K562 (cell line): ENCODE measurements at regions not wholly inside any gene's neighbourhood (a gene's known extent, or its start where the extent isn't known, plus 50 kb on each side); places are given as distances from the start of the nearest gene placed in this dataset.

Experiments used
- ATAC-seq: fragments of 200-7000 bp; cut with Tn5 transposase; 3 replicates; pipeline ENCODE4 v1.9.1; 2020; ENCODE audit warnings: moderate library complexity
- BruUV-seq: library from RNA; stranded (reverse); fragments of 400-500 nt; replicated peaks from 2 replicates; lab custom pipeline; 2021; lab: Mats Ljungman, UMichigan
- CTCF ChIA-PET: fragments of 300-600 bp; formaldehyde crosslinking; extraction: SDS; loops from one replicate; lab custom pipeline; 2021; ENCODE audit warnings: low intra/inter-chr PET ratio; lab: Yijun Ruan, JAX
- POLR2A ChIA-PET: fragments of 300-600, 350-650 bp; sonication (Branson Sonifier 250); formaldehyde crosslinking; extraction: SDS; loops from one replicate; lab custom pipeline; 2021; ENCODE audit warnings: antibody characterized with exemption, inconsistent platforms; lab: Yijun Ruan, JAX
- DNase-seq, 4 experiments: peaks; one replicate each; pipeline versions ENCODE4 v3.0.0 to v3.0.0-alpha.2; 2011 to 2018; ENCODE audit warnings: low spot score in 3 of 4, mixed read lengths in 3 of 4; ENCODE audit errors: extremely low read depth in 1 of 4
- FAIRE-seq: peaks from 2 replicates; lab custom pipeline; 2011; peaks lifted over from hg19 to GRCh38; lab: Jason Lieb, UNC
- H2AFZ ChIP-seq: 2 replicates; pipeline ENCODE4 v1.6.0; 2011; ENCODE audit warnings: low read depth, low read length, control low read depth, inconsistent platforms
- H3K27ac ChIP-seq: fragments of 200-600 bp; 3 replicates; pipeline ENCODE4 v1.8.0; 2011; ENCODE audit warnings: low read depth, mild to moderate bottlenecking, control low read depth, inconsistent platforms, low read length, moderate library complexity, mixed read lengths; ENCODE audit errors: extremely low read depth
- H3K27me3 ChIP-seq, 2 experiments: fragments of 300-600 bp in 1 of 2; 2 replicates in 1 of 2; 3 replicates in 1 of 2; pipeline versions ENCODE4 v1.6.0 to v1.8.0; 2011; ENCODE audit warnings: inconsistent platforms in 2 of 2, low read length in 2 of 2, mild to moderate bottlenecking in 1 of 2, mixed read lengths in 1 of 2, moderate library complexity in 1 of 2; ENCODE audit not compliant: control insufficient read depth in 2 of 2, insufficient read depth in 2 of 2
- H3K36me3 ChIP-seq: fragments of 300-600 bp; 3 replicates; pipeline ENCODE4 v1.8.0; 2011; ENCODE audit warnings: mild to moderate bottlenecking, low read length, inconsistent platforms; ENCODE audit not compliant: control insufficient read depth, insufficient read depth
- H3K4me1 ChIP-seq, 2 experiments: fragments of 200-600 bp in 1 of 2; replicated peaks in 1 of 2; 2 replicates in 1 of 2; 3 replicates in 1 of 2; pipeline versions ENCODE4 v1.5.1 to v1.8.0; 2011; ENCODE audit warnings: inconsistent platforms in 2 of 2, low read length in 2 of 2, mild to moderate bottlenecking in 1 of 2, mixed read lengths in 1 of 2, moderate library complexity in 1 of 2; ENCODE audit not compliant: control insufficient read depth in 2 of 2, insufficient read depth in 2 of 2
- H3K4me2 ChIP-seq: 2 replicates; pipeline ENCODE4 v1.6.1; 2011; ENCODE audit warnings: low read length, control low read depth, inconsistent platforms, mixed read lengths; ENCODE audit not compliant: insufficient read depth
- H3K4me3 ChIP-seq: fragments of 200-600 bp; sonication (generic), shearing (Covaris generic); 2 replicates; pipeline ENCODE4 v1.5.1; 2016; ENCODE audit warnings: control low read depth, inconsistent platforms
- H3K79me2 ChIP-seq: fragments of 200-600 bp; 3 replicates; pipeline ENCODE4 v1.8.0; 2011; ENCODE audit warnings: low read length, inconsistent platforms; ENCODE audit not compliant: control insufficient read depth, insufficient read depth
- H3K9ac ChIP-seq, 2 experiments: 2 replicates each; pipeline versions ENCODE4 v1.6.0 to v1.6.1; 2011; ENCODE audit warnings: low read depth in 2 of 2, low read length in 2 of 2, control low read depth in 1 of 2, inconsistent platforms in 1 of 2, mild to moderate bottlenecking in 1 of 2, mixed read lengths in 1 of 2; ENCODE audit not compliant: insufficient read depth in 1 of 2
- H3K9me1 ChIP-seq: one replicate; pipeline ENCODE4 v1.6.0; 2011; ENCODE audit warnings: inconsistent platforms, mild to moderate bottlenecking, low read length, moderate library complexity; ENCODE audit not compliant: control insufficient read depth, insufficient read depth
- H3K9me3 ChIP-seq: replicated peaks from 2 replicates; pipeline ENCODE4 v1.5.1; 2011; ENCODE audit warnings: low read depth, low read length, inconsistent platforms; ENCODE audit not compliant: control insufficient read depth, insufficient read depth
- H4K20me1 ChIP-seq: replicated peaks from 2 replicates; pipeline ENCODE4 v1.6.1; 2011; ENCODE audit warnings: low read length, inconsistent platforms, mixed read lengths; ENCODE audit not compliant: control insufficient read depth, insufficient read depth
- C11orf30 ChIP-seq: fragments of 450-650 bp; IDR thresholded peaks from 2 replicates; pipeline ENCODE4 v1.6.1; 2016; ENCODE audit warnings: low read depth, mild to moderate bottlenecking
- CTCF ChIP-seq, 3 experiments: IDR thresholded peaks in 2 of 3; conservative IDR thresholded peaks in 1 of 3; 2 replicates each; pipeline ENCODE4 v1.5.1; 2011 to 2012; ENCODE audit warnings: low read length in 3 of 3, mild to moderate bottlenecking in 3 of 3, control low read depth in 2 of 3, improper control_type of control experiment in 1 of 3, inconsistent platforms in 1 of 3, low read depth in 1 of 3, mixed read lengths in 1 of 3, moderate library complexity in 1 of 3; ENCODE audit not compliant: insufficient read depth in 2 of 3
- MAFG ChIP-seq: fragments of 450-650 bp; conservative IDR thresholded peaks from 2 replicates; pipeline ENCODE4 v1.6.1; 2016; ENCODE audit warnings: missing genetic modification characterization, missing compliant biosample characterization
- MAZ ChIP-seq, 2 experiments: fragments of 450-650 bp in 1 of 2; sonication (generic) in 1 of 2; formaldehyde crosslinking; IDR thresholded peaks in 1 of 2; conservative IDR thresholded peaks in 1 of 2; 2 replicates each; pipeline versions ENCODE4 v1.4.0 to v1.5.0; 2020; ENCODE audit warnings: mild to moderate bottlenecking in 1 of 2, missing genetic modification reagents in 1 of 2
- NR3C1 ChIP-seq: sonication (generic); formaldehyde crosslinking; IDR thresholded peaks from 2 replicates; pipeline ENCODE4 v1.8.1; 2022; ENCODE audit warnings: missing genetic modification reagents
- NR4A1 ChIP-seq, 2 experiments: fragments of 250-450 bp in 1 of 2; fragments of 450-650 bp in 1 of 2; sonication (Bioruptor Pico) in 1 of 2; IDR thresholded peaks; 2 replicates each; pipeline versions ENCODE4 v1.4.0 to v1.6.1; 2016 to 2020; ENCODE audit warnings: mild to moderate bottlenecking in 2 of 2, missing compliant biosample characterization in 1 of 2, missing genetic modification characterization in 1 of 2, moderate library complexity in 1 of 2
- RBM34 ChIP-seq: fragments of 200-400 bp; formaldehyde crosslinking; IDR thresholded peaks from 2 replicates; pipeline ENCODE4 v1.6.1; 2018; ENCODE audit warnings: low read length, borderline replicate concordance; ENCODE audit not compliant: insufficient read depth
- SMC3 ChIP-seq: conservative IDR thresholded peaks from 2 replicates; pipeline ENCODE4 v1.6.1; 2011; ENCODE audit warnings: low read depth, low read length, improper control_type of control experiment; ENCODE audit not compliant: insufficient read depth
- ZEB2 ChIP-seq: fragments of 450-650 bp; IDR thresholded peaks from 2 replicates; pipeline ENCODE4 v1.6.1; 2016
- ZNF23 ChIP-seq: fragments of 250-450 bp; sonication (Bioruptor Pico); IDR thresholded peaks from 2 replicates; pipeline ENCODE4 v1.4.0; 2020; ENCODE audit warnings: mild to moderate bottlenecking
- ZNF584 ChIP-seq: fragments of 200-800 bp; sonication (Bioruptor generic); IDR thresholded peaks from 2 replicates; pipeline ENCODE4 v1.6.1; 2016; ENCODE audit warnings: low read depth, mild to moderate bottlenecking, missing genetic modification characterization, missing compliant biosample characterization
- WGBS: fragments of 100-300 bp; shearing (Covaris generic); methylation state at CpG from one replicate; pipeline ENCODE4 v1.1.6; 2016; ENCODE audit warnings: low coverage, mixed read lengths; ENCODE audit not compliant: insufficient coverage; ENCODE audit errors: missing lambda C conversion rate; 5-methylcytosine and 5-hydroxymethylcytosine counted together
- in situ Hi-C: fragments of 300-500 bp; cut with MboI; formaldehyde crosslinking; loops from 4 replicates; pipeline ENCODE4 v1.15.0; 2018; ENCODE audit warnings: inconsistent platforms, mixed read lengths
- intact Hi-C: fragments of 100-400 bp; cut with micrococcal nuclease; formaldehyde crosslinking; loops from 2 replicates; pipeline ENCODE4 v1.14.2; 2022

- CTCF ChIA-PET = interaction anchor here (1.8 kb wide), 1 partner anchor 433 kb away, joined by 8 read pairs; no protein-coding TSS in a partner anchor
- H3K9ac ChIP-seq = no peak overlapping the region
- in situ Hi-C loops (loop anchor here (10.0 kb wide), 1 partner anchor 83 kb away; no protein-coding TSS in a partner anchor), intact Hi-C loops (loop anchor here (5.0 kb wide), 2 partner anchors 325 to 430 kb away; no protein-coding TSS in a partner anchor)
- no peak overlapping the region for H3K27ac ChIP-seq
- H3K36me3 ChIP-seq = no peaks in the 10 kb centered on the region
- POLR2A ChIA-PET = interaction anchor here (0.7 kb wide), 1 partner anchor 55 kb away, joined by 3 read pairs; no protein-coding TSS in a partner anchor
- TF ChIP-seq ZNF584 (CRISPR knock-in tag) (0 out of 2 replicates have a peak, but pooled peaks have one; percentile 27), NR4A1 (CRISPR knock-in tag; IDR thresholded peaks at IDR 0.05) (no peak), NR4A1 (tag; IDR thresholded peaks at IDR 0.05) (no peak)
- H3K9me3 ChIP-seq = no peaks in the 10 kb centered on the region
- no peaks in the 10 kb centered on the region for H4K20me1 ChIP-seq
- H3K27me3 ChIP-seq = peaks cover 0 to 14% of the 10 kb centered on the region in 2 experiments; a peak in 4 of 5 replicates
- no peak overlapping the region for H2AFZ ChIP-seq
- H3K9me1 ChIP-seq = no peaks in the 10 kb centered on the region
- DNase-seq = no peak
- H3K4me2 ChIP-seq = no peak overlapping the region
- FAIRE-seq = no peak
- no peak overlapping the region for H3K4me3 ChIP-seq
- no peaks in the 10 kb centered on the region for H3K4me1 ChIP-seq
- H3K79me2 ChIP-seq = no peaks in the 10 kb centered on the region
- BruUV-seq = no TSS peak
- no peak for ATAC-seq
Measured at GRCh38 chr7:55641811-55642210, 69.5 kb upstream of the VOPP1 start.

GRCh38 chr7:55641273-55641691 is 69.0 kb upstream of the VOPP1 start:
- no peaks in the 10 kb centered on the region for H4K20me1 ChIP-seq
- H3K9me3 ChIP-seq = no peaks in the 10 kb centered on the region
- FAIRE-seq = peak; percentile 92
- H3K9me1 ChIP-seq = no peaks in the 10 kb centered on the region
- BruUV-seq = no TSS peak
- DNase-seq = peak; percentile 23 to 68 (median 30)
- no peak overlapping the region for H3K9ac ChIP-seq
- no peak overlapping the region for H3K4me3 ChIP-seq
- no peak overlapping the region for H3K27ac ChIP-seq
- peak; percentile 89 for ATAC-seq
- CTCF ChIA-PET = interaction anchor here (0.5 to 1.8 kb wide), 3 partner anchors 91 to 1616 kb away, joined by 3 to 8 read pairs (median 3); no protein-coding TSS in a partner anchor
- no peak overlapping the region for H3K4me2 ChIP-seq
- POLR2A ChIA-PET = no interaction called here
- intact Hi-C loops (loop anchor here (5.0 kb wide), 2 partner anchors 326 to 431 kb away; no protein-coding TSS in a partner anchor), in situ Hi-C loops (loop anchor here (10.0 kb wide), 1 partner anchor 84 kb away; no protein-coding TSS in a partner anchor)
- 0% methylated on average over 1 of the region's 1 CpG for WGBS
- peaks cover 0 to 8% of the 10 kb centered on the region in 2 experiments; a peak in 4 of 5 replicates for H3K27me3 ChIP-seq
- H3K36me3 ChIP-seq = no peaks in the 10 kb centered on the region
- H3K79me2 ChIP-seq = no peaks in the 10 kb centered on the region
- no peak overlapping the region for H2AFZ ChIP-seq
- no peaks in the 10 kb centered on the region for H3K4me1 ChIP-seq
- TF ChIP-seq NR3C1 (CRISPR knock-in tag) = no peak
- no peak for TF ChIP-seq ZEB2
- TF ChIP-seq C11orf30 = peak; percentile 25; the same call in 1 of the 2 replicates
- peak; percentile 77 for TF ChIP-seq SMC3
- 0 out of 4 replicates have a peak, but pooled peaks of 1 of the 2 experiments have one; percentile 12 for TF ChIP-seq MAZ (CRISPR knock-in tag; conservative IDR thresholded peaks at IDR 0.05 in 1 of 2, IDR thresholded peaks at IDR 0.05 in 1 of 2)
- TF ChIP-seq ZNF23 (CRISPR knock-in tag) = no peak
- peak; percentile 36; the same call in 1 of the 2 replicates for TF ChIP-seq MAFG (tag)
- TF ChIP-seq CTCF (IDR thresholded peaks at IDR 0.05 in 2 of 3, conservative IDR thresholded peaks at IDR 0.05 in 1 of 3; ENCODE audit: insufficient read depth in 2 of 3, low read depth in 1 of 3, low read length in 3 of 3) = peak; percentile 58 to 89 (median 68); a peak in 5 of 6 replicates
- TF ChIP-seq RBM34 = no peak
